GM18861 (cell line): ENCODE measurements at regions not wholly inside any gene's neighbourhood (a gene's known extent, or its start where the extent isn't known, plus 50 kb on each side); places are given as distances from the start of the nearest gene placed in this dataset.

Source experiments
- ATAC-seq: cut with Tn5 transposase; IDR thresholded peaks from one replicate; pipeline ENCODE4 v1.9.1; 2021; ENCODE audit not compliant: unreplicated experiment

- no peak for ATAC-seq
Measured at GRCh38 chr6:165728216-165728615, 65.2 kb upstream of the PDE10A start.

- no peak for ATAC-seq
Measured at GRCh38 chr6:165726965-165727381, 63.9 kb upstream of the PDE10A start.

- no peak for ATAC-seq
Measured at GRCh38 chr6:165726290-165726875, 63.3 kb upstream of the PDE10A start.

GRCh38 chr6:165725201-165725600 is 62.2 kb upstream of the PDE10A start:
- no peak for ATAC-seq

- ATAC-seq: no peak
Measured at GRCh38 chr6:165723326-165723725, 60.3 kb upstream of the PDE10A start.

GRCh38 chr6:165722022-165722421 is 59.0 kb upstream of the PDE10A start:
- ATAC-seq: no peak

- no peak for ATAC-seq
Measured at GRCh38 chr6:165721356-165721755, 58.3 kb upstream of the PDE10A start.

- ATAC-seq: no peak
Measured at GRCh38 chr6:165718491-165718891, 55.5 kb upstream of the PDE10A start.

- ATAC-seq: no peak
Measured at GRCh38 chr6:165717732-165718465, 54.9 kb upstream of the PDE10A start.

- no peak for ATAC-seq
Measured at GRCh38 chr6:165716886-165717285, 53.8 kb upstream of the PDE10A start.

- ATAC-seq: no peak
Measured at GRCh38 chr6:165715428-165715827, 52.4 kb upstream of the PDE10A start.

GRCh38 chr6:165714907-165715306 is 51.9 kb upstream of the PDE10A start:
- ATAC-seq: no peak

- ATAC-seq: no peak
Measured at GRCh38 chr6:165713845-165714466, 50.9 kb upstream of the PDE10A start.
